ENCODE measurements at regions not wholly inside any gene's neighbourhood (a gene's known extent, or its start where the extent isn't known, plus 50 kb on each side); places are given as distances from the start of the nearest gene placed in this dataset.

- FAIRE-seq, result no peak
These were observed 321.6 kb upstream of the HS6ST1 start for GRCh38 chr2:128640166-128640844.

- FAIRE-seq, result no peak
These were observed 322.2 kb upstream of the HS6ST1 start for GRCh38 chr2:128640845-128641360.

DNA sequence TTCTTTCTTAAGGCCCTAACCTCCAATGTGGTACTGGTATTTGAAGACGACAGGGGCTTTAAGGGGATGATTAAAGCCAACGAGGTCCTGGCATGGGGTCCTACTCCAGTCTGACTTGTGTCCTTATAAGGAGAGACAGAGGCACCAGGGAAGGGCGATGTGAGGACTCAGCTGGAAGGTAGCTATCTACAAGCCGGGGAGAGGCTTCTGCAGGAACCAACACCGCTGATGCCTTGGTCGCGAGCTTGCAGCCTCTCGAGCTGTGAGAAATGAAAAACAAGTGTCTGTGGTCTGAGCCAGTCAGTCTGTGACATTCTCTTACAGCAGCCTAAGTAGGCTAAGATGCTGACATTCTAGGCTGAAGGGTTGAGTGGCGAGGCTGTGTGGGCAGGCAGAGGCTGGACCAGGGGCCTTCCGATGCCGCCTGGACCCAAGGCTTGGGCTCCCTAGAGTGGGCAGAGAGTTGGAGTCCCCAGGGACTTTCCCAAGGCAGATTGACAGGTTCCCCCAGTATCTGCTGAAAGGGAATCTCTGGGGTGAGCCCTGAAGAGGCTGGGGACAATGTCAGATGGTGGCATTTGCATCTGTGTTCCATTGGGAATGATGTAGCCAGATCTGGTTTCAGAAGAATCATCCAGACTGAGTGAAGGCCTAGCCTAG lies 322.9 kb upstream of the HS6ST1 start:
- no peak for FAIRE-seq

- no peak for FAIRE-seq
These were observed 323.6 kb upstream of the HS6ST1 start for GRCh38 chr2:128642316-128642715.

GRCh38 chr2:128642821-128643220 lies 324.2 kb upstream of the HS6ST1 start:
- no peak for FAIRE-seq

DNA sequence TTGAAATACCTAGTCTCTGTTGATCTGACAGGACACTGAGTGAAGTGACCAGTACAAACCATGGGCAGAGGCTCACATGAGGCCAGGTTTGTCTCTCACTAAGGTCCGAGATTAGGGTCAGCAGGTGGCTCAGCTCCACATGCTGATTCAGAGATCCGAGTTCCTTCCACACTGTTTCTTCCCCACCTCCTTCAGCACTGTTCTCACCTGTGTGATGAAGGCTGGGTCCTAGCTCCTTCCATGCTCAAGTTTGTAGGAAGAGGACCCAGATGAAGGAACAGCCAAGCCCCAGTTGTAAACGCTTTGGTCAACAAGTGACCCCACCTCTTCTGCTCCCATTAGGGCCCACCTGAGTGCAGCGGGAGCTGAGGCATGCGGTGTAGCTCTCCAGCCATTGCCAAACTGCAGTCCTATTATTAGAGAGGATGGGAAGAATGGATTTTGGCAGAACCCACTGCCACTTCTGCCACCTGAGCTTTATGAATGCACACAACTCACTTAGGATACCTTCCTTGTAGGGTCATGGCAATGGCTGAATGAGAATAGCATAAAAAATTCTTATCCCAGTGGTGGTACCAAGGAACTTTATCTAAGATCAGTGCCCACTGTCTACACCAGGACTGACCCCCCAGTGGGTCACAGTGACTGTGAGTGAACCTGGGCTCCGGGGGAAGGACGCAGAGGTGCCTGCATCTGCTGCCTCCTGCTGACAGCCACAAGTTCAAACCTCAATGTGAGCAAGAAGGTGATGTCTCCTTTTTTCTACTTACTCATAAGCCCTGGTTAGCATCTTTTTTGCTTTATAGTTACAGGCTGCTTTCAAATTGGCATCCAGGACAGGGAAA lies 324.8 kb upstream of the HS6ST1 start:
- FAIRE-seq, result no peak

GRCh38 chr2:128644156-128644555 lies 325.5 kb upstream of the HS6ST1 start:
- no peak for FAIRE-seq

GRCh38 chr2:128644718-128645256 lies 326.1 kb upstream of the HS6ST1 start:
- no peak for FAIRE-seq

DNA sequence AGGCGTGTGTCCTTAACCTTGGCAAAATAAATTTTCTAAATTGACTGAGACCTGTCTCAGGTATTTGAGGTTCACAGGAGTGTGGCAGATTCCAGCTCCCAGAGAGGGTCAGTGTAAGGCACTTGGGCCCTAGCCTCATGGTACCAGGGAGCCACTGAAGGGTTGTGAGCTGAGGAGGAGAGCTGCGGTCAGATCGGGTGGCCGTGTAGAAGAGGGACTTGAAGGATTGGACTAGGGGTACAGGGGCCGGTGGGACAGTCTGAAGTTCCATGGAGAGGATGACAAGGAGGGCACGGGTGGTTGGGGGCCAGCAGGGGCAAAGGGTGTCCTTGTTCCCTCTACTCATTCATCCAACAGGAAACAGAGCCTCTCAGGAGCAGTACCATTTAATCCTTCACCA lies 327.0 kb upstream of the HS6ST1 start:
- FAIRE-seq, result no peak

DNA sequence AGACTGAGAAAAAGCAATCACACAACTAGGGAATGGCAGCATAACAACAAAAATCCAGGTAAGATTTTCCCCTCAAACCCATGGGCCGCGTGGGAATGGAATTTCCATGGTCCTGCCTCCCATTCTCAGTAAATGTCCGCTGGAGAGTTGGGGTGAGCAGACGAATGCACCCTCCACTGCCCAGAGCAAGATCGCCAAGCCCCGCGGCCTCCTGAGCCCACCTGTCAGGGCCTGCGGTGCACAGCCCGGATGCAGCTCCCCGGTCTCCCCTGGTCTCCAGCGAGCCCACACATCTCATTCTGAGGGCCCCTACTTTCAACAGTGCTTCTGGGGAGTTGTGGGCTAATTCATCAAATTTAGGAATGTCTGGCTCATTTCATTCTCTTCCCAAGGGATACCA lies 327.4 kb upstream of the HS6ST1 start:
- FAIRE-seq, result no peak

DNA sequence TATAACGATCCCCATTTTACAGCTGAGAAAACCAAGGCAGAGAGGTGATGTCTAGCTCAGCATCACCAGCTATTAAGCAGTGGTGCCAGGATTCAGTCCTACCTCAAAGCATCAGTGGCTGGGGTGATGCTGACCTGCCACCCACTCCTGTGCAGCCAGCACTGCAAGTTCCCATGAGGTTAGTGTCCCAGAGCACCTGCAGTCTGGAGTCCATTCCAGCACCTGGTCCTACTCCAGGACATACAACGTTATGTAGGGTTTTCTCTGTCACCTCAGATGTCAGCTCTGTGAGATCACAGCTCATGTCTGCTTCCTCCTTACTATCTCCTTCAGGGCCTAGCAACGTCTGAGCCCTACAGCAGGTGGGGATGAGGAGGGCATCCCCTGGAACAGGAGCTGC lies 328.0 kb upstream of the HS6ST1 start:
- FAIRE-seq, result no peak

GRCh38 chr2:128651000-128651399 lies 332.3 kb upstream of the HS6ST1 start:
- no peak for FAIRE-seq

DNA sequence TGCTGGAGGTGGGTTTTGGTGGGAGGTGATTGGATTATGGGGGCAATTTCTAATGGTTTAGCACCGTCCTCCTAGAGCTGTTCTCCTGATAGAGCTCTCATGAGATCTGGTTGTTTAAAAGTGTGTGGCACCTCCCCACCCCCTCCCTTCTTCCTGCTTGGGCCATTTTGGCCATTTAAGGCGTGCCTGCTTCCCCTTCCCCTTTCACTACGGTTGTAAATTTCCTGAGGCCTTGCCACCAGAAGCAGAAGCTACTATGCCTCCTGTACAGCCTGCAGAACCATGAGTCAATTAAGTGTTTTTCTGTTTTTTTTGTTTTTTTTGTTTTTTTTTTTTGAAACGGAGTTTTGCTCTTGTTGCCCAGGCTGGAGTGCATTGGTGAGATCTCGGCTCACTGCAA lies 335.7 kb upstream of the HS6ST1 start:
- no peak for FAIRE-seq

GRCh38 chr2:128660836-128661235 lies 342.2 kb upstream of the HS6ST1 start:
- no peak for FAIRE-seq

DNA sequence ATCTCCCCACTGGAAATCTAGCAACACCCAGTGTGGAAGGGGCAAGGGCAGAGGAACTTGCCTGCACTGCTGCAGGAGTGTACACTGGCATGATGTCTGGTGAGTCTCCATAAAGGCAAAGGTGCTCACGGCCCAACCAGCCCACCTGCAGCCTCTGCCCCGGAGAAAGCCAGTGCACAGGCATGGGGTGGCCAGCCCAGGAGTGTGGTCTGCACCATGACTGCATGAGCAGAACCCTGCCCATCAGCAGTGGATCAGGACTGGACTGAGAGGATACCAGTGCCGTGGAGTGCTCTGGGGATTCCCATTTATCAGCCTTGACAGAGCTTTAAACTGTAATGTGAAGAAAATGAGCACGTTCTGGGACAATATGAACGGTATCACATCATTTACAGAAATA lies 342.6 kb upstream of the HS6ST1 start:
- no peak for FAIRE-seq

GRCh38 chr2:128662051-128662471 lies 343.4 kb upstream of the HS6ST1 start:
- FAIRE-seq, result no peak

GRCh38 chr2:128663371-128664050 lies 344.8 kb upstream of the HS6ST1 start:
- no peak for FAIRE-seq

DNA sequence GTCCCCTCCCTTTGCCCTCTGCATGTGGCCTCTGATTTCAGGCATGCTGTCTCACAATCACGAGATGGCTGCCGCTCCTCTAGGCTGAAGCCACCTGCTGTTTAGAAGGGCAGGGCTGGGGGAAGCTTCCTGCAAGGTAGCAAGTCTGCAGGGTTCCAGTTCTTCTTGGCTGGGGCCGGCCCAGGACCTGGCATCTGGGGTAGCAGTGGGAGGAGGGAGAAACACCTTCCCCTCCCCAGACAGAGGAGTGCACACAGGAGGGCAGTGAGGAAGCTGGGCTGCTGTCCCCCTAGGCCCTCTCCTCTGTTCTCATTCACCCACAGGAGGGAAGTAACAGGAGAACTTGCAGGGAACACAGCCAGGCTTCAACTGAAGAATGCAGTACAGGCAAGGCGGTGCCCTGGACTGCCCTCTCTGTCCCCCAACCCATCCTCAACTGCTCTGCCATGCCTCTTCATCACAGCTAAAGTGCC lies 345.9 kb upstream of the HS6ST1 start:
- FAIRE-seq, result no peak

DNA sequence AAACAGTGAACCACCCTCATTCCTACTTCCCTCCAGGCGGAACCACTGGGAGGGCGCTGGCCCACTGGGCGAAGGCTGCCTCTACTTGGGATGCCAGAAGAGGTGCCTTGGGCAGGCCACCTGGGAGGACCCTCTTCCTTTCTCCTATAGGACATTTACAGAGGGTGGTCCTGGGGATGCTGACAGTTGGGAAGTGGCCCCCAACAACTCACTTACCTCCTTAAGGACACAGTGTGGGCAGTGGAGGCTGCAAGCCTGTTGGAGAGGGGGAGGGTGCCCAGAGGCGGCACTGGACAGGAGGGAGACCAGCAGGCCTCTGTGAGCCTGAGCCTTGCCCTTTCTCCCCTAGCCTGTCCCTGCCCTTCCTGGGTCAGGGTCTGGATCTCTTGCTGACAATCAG lies 346.4 kb upstream of the HS6ST1 start:
- FAIRE-seq, result no peak

- FAIRE-seq, result no peak
These were observed 347.9 kb upstream of the HS6ST1 start for GRCh38 chr2:128666596-128666995.

GRCh38 chr2:128667391-128667790 lies 348.7 kb upstream of the HS6ST1 start:
- no peak for FAIRE-seq

DNA sequence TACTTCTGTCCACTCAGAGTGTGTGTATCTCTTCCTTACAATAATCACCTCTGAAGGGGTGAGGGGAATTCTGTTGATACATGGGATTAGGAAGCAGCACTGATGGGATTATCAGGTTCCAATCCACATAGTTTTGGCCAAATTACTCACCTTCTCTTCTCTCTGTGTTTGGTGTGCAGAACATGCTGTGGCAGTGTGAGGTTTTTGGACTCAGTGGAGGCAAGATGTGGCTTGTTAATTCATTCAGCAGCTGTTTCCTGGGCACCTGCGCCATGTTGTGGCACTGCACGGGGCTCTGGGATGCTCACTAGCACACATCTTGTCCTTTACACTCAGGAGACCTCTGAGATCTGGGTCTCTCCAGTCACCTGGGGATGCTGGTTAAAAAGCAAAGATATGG lies 350.3 kb upstream of the HS6ST1 start:
- no peak for FAIRE-seq

DNA sequence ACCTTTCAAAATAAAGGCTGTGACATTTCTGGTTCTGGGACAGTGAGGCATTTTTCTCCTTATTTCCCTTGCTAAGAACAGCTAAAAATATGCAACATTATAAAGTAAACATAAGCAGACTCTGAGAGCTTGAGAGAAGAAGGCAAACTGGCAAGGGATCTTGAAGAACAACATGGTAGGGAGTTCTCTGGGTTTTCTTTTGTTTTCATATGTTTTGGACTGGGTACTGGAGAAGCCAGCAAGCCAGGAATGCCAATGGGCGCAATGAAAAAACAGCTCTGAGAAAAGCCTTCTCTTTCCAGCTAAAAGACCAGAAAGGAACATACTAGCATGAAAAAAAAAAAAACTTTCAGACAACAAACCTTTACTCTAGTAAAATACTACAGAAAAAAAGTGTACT lies 351.4 kb upstream of the HS6ST1 start:
- FAIRE-seq, result no peak

Measured in G401.6 (cell line).